K562 (cell line): ENCODE measurements at regions not wholly inside any gene's neighbourhood (a gene's known extent, or its start where the extent isn't known, plus 50 kb on each side); places are given as distances from the start of the nearest gene placed in this dataset.

ENCODE experiments used
- ATAC-seq: fragments of 200-7000 bp; cut with Tn5 transposase; 3 replicates; pipeline ENCODE4 v1.9.1; 2020; ENCODE audit warnings: moderate library complexity
- BruUV-seq: library from RNA; stranded (reverse); fragments of 400-500 nt; replicated peaks from 2 replicates; lab custom pipeline; 2021; lab: Mats Ljungman, UMichigan
- CTCF ChIA-PET: fragments of 300-600 bp; formaldehyde crosslinking; extraction: SDS; loops from one replicate; lab custom pipeline; 2021; ENCODE audit warnings: low intra/inter-chr PET ratio; lab: Yijun Ruan, JAX
- POLR2A ChIA-PET: fragments of 300-600, 350-650 bp; sonication (Branson Sonifier 250); formaldehyde crosslinking; extraction: SDS; loops from one replicate; lab custom pipeline; 2021; ENCODE audit warnings: antibody characterized with exemption, inconsistent platforms; lab: Yijun Ruan, JAX
- DNase-seq, 4 experiments: peaks; one replicate each; pipeline versions ENCODE4 v3.0.0 to v3.0.0-alpha.2; 2011 to 2018; ENCODE audit warnings: low spot score in 3 of 4, mixed read lengths in 3 of 4; ENCODE audit errors: extremely low read depth in 1 of 4
- FAIRE-seq: peaks from 2 replicates; lab custom pipeline; 2011; peaks lifted over from hg19 to GRCh38; lab: Jason Lieb, UNC
- H2AFZ ChIP-seq: 2 replicates; pipeline ENCODE4 v1.6.0; 2011; ENCODE audit warnings: low read depth, low read length, control low read depth, inconsistent platforms
- H3K27ac ChIP-seq: fragments of 200-600 bp; 3 replicates; pipeline ENCODE4 v1.8.0; 2011; ENCODE audit warnings: low read depth, mild to moderate bottlenecking, control low read depth, inconsistent platforms, low read length, moderate library complexity, mixed read lengths; ENCODE audit errors: extremely low read depth
- H3K27me3 ChIP-seq, 2 experiments: fragments of 300-600 bp in 1 of 2; 2 replicates in 1 of 2; 3 replicates in 1 of 2; pipeline versions ENCODE4 v1.6.0 to v1.8.0; 2011; ENCODE audit warnings: inconsistent platforms in 2 of 2, low read length in 2 of 2, mild to moderate bottlenecking in 1 of 2, mixed read lengths in 1 of 2, moderate library complexity in 1 of 2; ENCODE audit not compliant: control insufficient read depth in 2 of 2, insufficient read depth in 2 of 2
- H3K36me3 ChIP-seq: fragments of 300-600 bp; 3 replicates; pipeline ENCODE4 v1.8.0; 2011; ENCODE audit warnings: mild to moderate bottlenecking, low read length, inconsistent platforms; ENCODE audit not compliant: control insufficient read depth, insufficient read depth
- H3K4me1 ChIP-seq, 2 experiments: fragments of 200-600 bp in 1 of 2; replicated peaks in 1 of 2; 2 replicates in 1 of 2; 3 replicates in 1 of 2; pipeline versions ENCODE4 v1.5.1 to v1.8.0; 2011; ENCODE audit warnings: inconsistent platforms in 2 of 2, low read length in 2 of 2, mild to moderate bottlenecking in 1 of 2, mixed read lengths in 1 of 2, moderate library complexity in 1 of 2; ENCODE audit not compliant: control insufficient read depth in 2 of 2, insufficient read depth in 2 of 2
- H3K4me2 ChIP-seq: 2 replicates; pipeline ENCODE4 v1.6.1; 2011; ENCODE audit warnings: low read length, control low read depth, inconsistent platforms, mixed read lengths; ENCODE audit not compliant: insufficient read depth
- H3K4me3 ChIP-seq: fragments of 200-600 bp; sonication (generic), shearing (Covaris generic); 2 replicates; pipeline ENCODE4 v1.5.1; 2016; ENCODE audit warnings: control low read depth, inconsistent platforms
- H3K79me2 ChIP-seq: fragments of 200-600 bp; 3 replicates; pipeline ENCODE4 v1.8.0; 2011; ENCODE audit warnings: low read length, inconsistent platforms; ENCODE audit not compliant: control insufficient read depth, insufficient read depth
- H3K9ac ChIP-seq, 2 experiments: 2 replicates each; pipeline versions ENCODE4 v1.6.0 to v1.6.1; 2011; ENCODE audit warnings: low read depth in 2 of 2, low read length in 2 of 2, control low read depth in 1 of 2, inconsistent platforms in 1 of 2, mild to moderate bottlenecking in 1 of 2, mixed read lengths in 1 of 2; ENCODE audit not compliant: insufficient read depth in 1 of 2
- H3K9me1 ChIP-seq: one replicate; pipeline ENCODE4 v1.6.0; 2011; ENCODE audit warnings: inconsistent platforms, mild to moderate bottlenecking, low read length, moderate library complexity; ENCODE audit not compliant: control insufficient read depth, insufficient read depth
- H3K9me3 ChIP-seq: replicated peaks from 2 replicates; pipeline ENCODE4 v1.5.1; 2011; ENCODE audit warnings: low read depth, low read length, inconsistent platforms; ENCODE audit not compliant: control insufficient read depth, insufficient read depth
- H4K20me1 ChIP-seq: replicated peaks from 2 replicates; pipeline ENCODE4 v1.6.1; 2011; ENCODE audit warnings: low read length, inconsistent platforms, mixed read lengths; ENCODE audit not compliant: control insufficient read depth, insufficient read depth
- CHCHD3 ChIP-seq: fragments of 250-450 bp; sonication (Bioruptor Pico); IDR thresholded peaks from 2 replicates; pipeline ENCODE4 v2.1.2; 2022; ENCODE audit warnings: mild to moderate bottlenecking
- FOXA1 ChIP-seq: fragments of 450-650 bp; IDR thresholded peaks from 2 replicates; pipeline ENCODE4 v1.6.1; 2016; ENCODE audit warnings: mild to moderate bottlenecking, borderline replicate concordance
- NFATC3 ChIP-seq: fragments of 450-650 bp; IDR thresholded peaks from 2 replicates; pipeline ENCODE4 v1.6.1; 2017; ENCODE audit warnings: mild to moderate bottlenecking
- NFIX ChIP-seq: fragments of 250-450 bp; sonication (Bioruptor Pico); IDR thresholded peaks from 2 replicates; pipeline ENCODE4 v1.4.0; 2020; ENCODE audit warnings: low read depth, mild to moderate bottlenecking, moderate library complexity
- SAFB ChIP-seq: fragments of 200-400 bp; formaldehyde crosslinking; IDR thresholded peaks from 2 replicates; pipeline ENCODE4 v1.6.1; 2017; ENCODE audit warnings: low read depth, low read length, borderline replicate concordance
- ZFP30 ChIP-seq: fragments of 250-450 bp; sonication (Bioruptor Pico); IDR thresholded peaks from 2 replicates; pipeline ENCODE4 v1.8.0; 2022; ENCODE audit warnings: moderate library complexity, mild to moderate bottlenecking, inconsistent platforms, borderline replicate concordance
- ZNF316 ChIP-seq: fragments of 450-650 bp; IDR thresholded peaks from 2 replicates; pipeline ENCODE4 v1.6.1; 2016
- ZNF695 ChIP-seq: fragments of 450-650 bp; formaldehyde crosslinking; IDR thresholded peaks from 2 replicates; pipeline ENCODE4 v1.4.0; 2020; ENCODE audit warnings: mild to moderate bottlenecking, moderate library complexity
- WGBS: fragments of 100-300 bp; shearing (Covaris generic); methylation state at CpG from one replicate; pipeline ENCODE4 v1.1.6; 2016; ENCODE audit warnings: low coverage, mixed read lengths; ENCODE audit not compliant: insufficient coverage; ENCODE audit errors: missing lambda C conversion rate; 5-methylcytosine and 5-hydroxymethylcytosine counted together
- in situ Hi-C: fragments of 300-500 bp; cut with MboI; formaldehyde crosslinking; loops from 4 replicates; pipeline ENCODE4 v1.15.0; 2018; ENCODE audit warnings: inconsistent platforms, mixed read lengths
- intact Hi-C: fragments of 100-400 bp; cut with micrococcal nuclease; formaldehyde crosslinking; loops from 2 replicates; pipeline ENCODE4 v1.14.2; 2022
- TF ChIP-seq, protein P1 (sequence below): IDR thresholded peaks from 2 replicates; pipeline ENCODE4 v1.6.1; 2014; ENCODE audit warnings: antibody characterized with exemption
- TF ChIP-seq, protein P2 (sequence below): fragments of 450-650 bp; formaldehyde crosslinking; IDR thresholded peaks from 2 replicates; pipeline ENCODE4 v1.4.0; 2022; ENCODE audit warnings: missing genetic modification characterization

- POLR2A ChIA-PET = no interaction called here
- no peaks in the 10 kb centered on the region for H3K4me1 ChIP-seq
- no peak overlapping the region for H3K4me2 ChIP-seq
- TF ChIP-seq FOXA1 (no peak), SAFB (no peak)
- H3K79me2 ChIP-seq = no peaks in the 10 kb centered on the region
- no peak overlapping the region for H3K27ac ChIP-seq
- intact Hi-C loops = no loop called here
- no peaks in the 10 kb centered on the region for H3K36me3 ChIP-seq
- H3K27me3 ChIP-seq = peaks cover 0 to 20% of the 10 kb centered on the region in 2 experiments; a peak in 3 of 5 replicates
- no peak overlapping the region for H2AFZ ChIP-seq
- no peak for ATAC-seq
- 0% methylated on average over 2 of the region's 2 CpGs for WGBS
- H3K4me3 ChIP-seq = no peak overlapping the region
- no peak for DNase-seq
- no peaks in the 10 kb centered on the region for H4K20me1 ChIP-seq
- no peaks in the 10 kb centered on the region for H3K9me3 ChIP-seq
- no peaks in the 10 kb centered on the region for H3K9me1 ChIP-seq
- no peak overlapping the region for H3K9ac ChIP-seq
- in situ Hi-C loops = no loop called here
- CTCF ChIA-PET = no interaction called here
- FAIRE-seq = no peak
- no TSS peak for BruUV-seq
Measured at GRCh38 chr22:47333625-47334024, 571.2 kb downstream of the TBC1D22A start.

DNA sequence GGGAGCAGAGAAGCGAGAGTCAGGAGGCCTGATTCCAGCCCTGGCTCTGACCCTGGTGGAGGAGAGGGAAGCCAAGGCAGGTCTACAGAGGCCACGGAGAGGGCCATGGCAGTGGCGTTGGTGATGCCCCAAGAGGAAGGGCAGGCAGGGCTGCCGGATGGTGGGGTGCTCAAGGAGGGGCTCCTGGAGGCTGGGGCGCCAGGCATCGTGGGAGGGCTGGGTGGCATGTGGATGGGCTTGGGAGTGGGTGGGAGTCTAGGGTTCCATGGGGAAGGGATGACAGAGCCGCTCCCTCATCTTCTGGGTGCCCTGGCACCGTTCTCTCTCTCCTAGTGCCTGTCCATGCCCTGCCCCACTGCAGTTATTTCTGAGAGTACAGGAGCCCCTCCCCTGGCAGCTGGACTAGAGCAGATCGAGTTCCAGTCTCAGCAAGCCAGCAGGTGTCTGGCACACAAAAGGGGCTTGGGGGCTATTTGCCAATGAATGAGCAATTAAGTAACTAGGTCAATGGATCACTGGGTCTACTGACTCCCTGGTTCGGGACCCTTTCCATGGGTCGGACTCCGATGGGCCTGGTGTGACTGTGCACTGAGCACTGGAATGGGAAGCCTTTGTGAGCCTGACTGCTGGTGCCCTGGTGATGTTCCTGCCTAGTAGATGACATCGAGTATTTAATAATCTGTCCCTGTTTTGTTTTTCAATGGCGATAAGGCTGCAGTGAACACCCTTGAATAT lies 570.0 kb downstream of the TBC1D22A start:
- 0% methylated on average over 7 of the region's 14 CpGs for WGBS
- ChIA-PET CTCF (no interaction called here), POLR2A (no interaction called here)
- H3K4me2 ChIP-seq = no peak overlapping the region
- no peaks in the 10 kb centered on the region for H3K9me1 ChIP-seq
- no peak overlapping the region for H3K27ac ChIP-seq
- intact Hi-C loops = no loop called here
- no peak overlapping the region for H2AFZ ChIP-seq
- no peaks in the 10 kb centered on the region for H4K20me1 ChIP-seq
- no peaks in the 10 kb centered on the region for H3K9me3 ChIP-seq
- no peak for FAIRE-seq
- H3K4me3 ChIP-seq = no peak overlapping the region
- H3K27me3 ChIP-seq = peaks cover 0 to 20% of the 10 kb centered on the region in 2 experiments; a peak in 3 of 5 replicates
- no peak overlapping the region for H3K9ac ChIP-seq
- no peak for DNase-seq
- no peak for ATAC-seq
- BruUV-seq = no TSS peak
- H3K79me2 ChIP-seq = no peaks in the 10 kb centered on the region
- no peaks in the 10 kb centered on the region for H3K4me1 ChIP-seq
- in situ Hi-C loops = no loop called here
- H3K36me3 ChIP-seq = no peaks in the 10 kb centered on the region
- TF ChIP-seq NFIX (CRISPR knock-in tag) = no peak
- TF ChIP-seq, protein P1, sequence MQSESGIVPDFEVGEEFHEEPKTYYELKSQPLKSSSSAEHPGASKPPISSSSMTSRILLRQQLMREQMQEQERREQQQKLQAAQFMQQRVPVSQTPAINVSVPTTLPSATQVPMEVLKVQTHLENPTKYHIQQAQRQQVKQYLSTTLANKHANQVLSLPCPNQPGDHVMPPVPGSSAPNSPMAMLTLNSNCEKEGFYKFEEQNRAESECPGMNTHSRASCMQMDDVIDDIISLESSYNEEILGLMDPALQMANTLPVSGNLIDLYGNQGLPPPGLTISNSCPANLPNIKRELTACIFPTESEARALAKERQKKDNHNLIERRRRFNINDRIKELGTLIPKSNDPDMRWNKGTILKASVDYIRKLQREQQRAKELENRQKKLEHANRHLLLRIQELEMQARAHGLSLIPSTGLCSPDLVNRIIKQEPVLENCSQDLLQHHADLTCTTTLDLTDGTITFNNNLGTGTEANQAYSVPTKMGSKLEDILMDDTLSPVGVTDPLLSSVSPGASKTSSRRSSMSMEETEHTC = no peak
- TF ChIP-seq NFATC3 = no peak
- TF ChIP-seq ZNF316 = no peak
- TF ChIP-seq ZFP30 (CRISPR knock-in tag) = no peak
- TF ChIP-seq, protein P2, sequence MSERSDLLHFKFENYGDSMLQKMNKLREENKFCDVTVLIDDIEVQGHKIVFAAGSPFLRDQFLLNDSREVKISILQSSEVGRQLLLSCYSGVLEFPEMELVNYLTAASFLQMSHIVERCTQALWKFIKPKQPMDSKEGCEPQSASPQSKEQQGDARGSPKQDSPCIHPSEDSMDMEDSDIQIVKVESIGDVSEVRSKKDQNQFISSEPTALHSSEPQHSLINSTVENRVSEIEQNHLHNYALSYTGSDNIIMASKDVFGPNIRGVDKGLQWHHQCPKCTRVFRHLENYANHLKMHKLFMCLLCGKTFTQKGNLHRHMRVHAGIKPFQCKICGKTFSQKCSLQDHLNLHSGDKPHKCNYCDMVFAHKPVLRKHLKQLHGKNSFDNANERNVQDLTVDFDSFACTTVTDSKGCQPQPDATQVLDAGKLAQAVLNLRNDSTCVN = no peak
- no peak for TF ChIP-seq ZNF695 (CRISPR knock-in tag)
- no peak for TF ChIP-seq CHCHD3 (CRISPR knock-in tag)
